GM04504 (cell line): ENCODE measurements at regions not wholly inside any gene's neighbourhood (a gene's known extent, or its start where the extent isn't known, plus 50 kb on each side); places are given as distances from the start of the nearest gene placed in this dataset.
"Not testable (repeated sequence)": the region's sequence is repeated elsewhere in the genome, so short reads cannot be mapped to it uniquely, and the experiment has no call there.

Source experiments
- DNase-seq: peaks from one replicate; pipeline ENCODE4 v3.0.0-alpha.2; 2012; ENCODE audit warnings: low read depth

DNA sequence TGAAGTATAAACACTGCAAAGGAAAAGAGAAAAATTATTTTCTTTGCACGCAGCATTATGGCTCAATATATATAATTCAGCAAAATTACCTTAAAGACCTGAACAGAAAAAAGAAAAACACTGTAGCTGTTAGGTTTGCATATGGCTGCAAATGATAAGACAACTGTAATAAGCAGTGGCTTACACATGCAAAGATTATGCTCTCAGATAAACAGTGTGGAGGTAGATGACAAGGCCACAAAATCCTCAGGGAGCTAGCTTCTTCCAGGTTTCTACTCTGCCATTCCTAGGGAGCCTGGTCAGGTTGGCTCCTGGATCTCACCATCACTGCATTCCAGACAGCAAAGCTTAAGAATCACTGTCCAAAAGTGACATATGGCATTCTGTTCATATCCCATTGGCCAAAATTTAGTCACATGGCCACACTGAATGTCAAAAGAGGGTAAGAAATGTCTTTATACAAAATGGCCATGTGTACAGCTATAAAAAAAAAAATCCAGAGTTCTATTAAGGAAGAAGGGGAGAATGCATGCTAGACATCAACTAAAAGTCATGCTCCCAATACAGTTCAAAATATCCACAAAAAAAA lies 195.2 kb upstream of the SLC7A11 start:
- no peak for DNase-seq

DNA sequence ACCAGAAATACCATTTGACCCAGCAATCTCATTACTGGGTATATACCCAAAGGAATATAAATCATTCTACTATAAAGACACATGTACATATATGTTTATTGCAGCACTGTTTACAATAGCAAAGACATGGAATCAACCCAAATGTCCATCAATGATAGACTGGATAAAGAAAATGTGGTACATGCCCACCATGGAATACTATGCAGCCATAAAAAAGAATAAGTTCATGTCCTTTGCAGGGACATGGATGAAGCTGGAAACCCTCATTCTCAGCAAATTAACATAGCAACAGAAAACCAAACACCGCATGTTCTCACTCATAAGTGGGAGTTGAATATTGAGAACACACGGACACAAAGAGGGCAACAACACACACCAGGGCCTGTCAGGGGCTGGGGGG lies 193.6 kb upstream of the SLC7A11 start:
- DNase-seq: not testable (repeated sequence)

- not testable (repeated sequence) for DNase-seq
These were observed 192.9 kb upstream of the SLC7A11 start for GRCh38 chr4:138435046-138435445.

DNA sequence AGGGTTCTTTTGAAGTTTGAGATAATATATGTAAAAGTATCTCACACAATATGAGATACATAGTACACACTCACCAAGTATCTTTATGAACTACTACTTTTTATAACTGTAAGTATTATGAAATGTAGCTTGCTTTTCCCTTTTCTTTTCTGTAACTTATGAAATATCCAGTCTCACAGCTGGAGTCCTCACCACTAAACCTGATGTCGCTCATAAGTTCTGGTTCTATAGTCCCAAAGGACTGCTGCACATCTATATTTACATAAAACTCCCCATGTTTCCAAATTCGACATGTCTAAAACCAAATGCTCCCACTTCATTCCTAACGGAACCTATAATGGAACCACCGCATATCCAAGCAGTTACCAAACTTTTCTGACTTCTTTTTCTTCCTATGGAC lies 186.5 kb upstream of the SLC7A11 start:
- no peak for DNase-seq

DNA sequence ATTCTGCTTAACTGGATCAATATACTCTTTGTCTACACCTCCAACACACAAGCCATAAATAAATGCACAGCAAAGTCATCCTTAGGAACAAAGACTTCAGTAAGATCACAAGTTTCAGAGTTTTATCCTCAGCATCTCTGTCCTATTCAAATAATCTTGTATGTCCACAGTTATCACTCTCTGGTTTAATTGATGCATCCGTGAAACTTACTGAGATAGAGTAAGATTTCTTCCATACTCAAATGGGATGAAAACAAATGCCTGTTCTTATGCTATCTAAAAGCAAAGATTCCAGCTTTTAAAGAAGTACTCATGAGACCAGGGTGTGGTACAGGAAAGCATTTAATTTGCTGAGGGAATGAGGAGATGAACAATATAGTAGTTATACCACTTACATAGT lies 184.6 kb upstream of the SLC7A11 start:
- no peak for DNase-seq

DNA sequence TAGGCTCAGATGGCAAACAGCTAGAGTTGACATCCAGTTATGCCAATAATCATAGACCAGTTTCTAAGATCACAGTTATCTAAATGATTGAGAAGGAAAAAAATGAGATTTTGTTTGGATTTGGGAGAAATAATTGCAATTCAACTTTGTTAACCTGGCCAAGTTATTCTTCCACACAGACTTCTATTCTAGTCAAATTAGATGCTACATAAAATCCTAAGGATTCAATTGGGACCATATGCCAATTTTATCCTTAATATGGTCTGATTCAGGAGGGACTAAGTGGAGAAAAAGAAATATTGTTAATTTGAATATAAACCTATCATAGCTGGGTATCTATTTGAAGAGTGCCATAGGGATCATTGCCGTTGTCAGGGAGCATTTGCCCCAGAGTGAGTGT lies 178.3 kb upstream of the SLC7A11 start:
- DNase-seq: no peak

DNA sequence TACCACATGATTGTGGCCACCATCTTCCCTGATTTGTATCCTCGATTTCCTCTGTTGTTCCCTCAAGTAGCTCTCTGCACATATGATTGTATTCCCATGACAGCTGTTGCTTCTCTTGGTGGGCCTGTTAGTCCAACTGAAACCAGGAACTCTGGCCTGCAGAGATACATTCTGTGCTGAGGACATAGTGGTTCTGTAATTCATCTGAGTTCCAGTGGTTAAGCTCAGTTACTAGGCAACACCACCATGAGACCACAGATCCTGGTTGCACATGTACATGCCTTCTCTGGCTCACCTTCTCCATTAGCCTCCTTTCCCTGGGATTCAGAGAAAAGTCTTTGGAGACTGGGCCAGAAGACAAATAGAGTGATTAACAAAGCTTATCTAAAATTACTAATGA lies 172.1 kb upstream of the SLC7A11 start:
- no peak for DNase-seq

GRCh38 chr4:138413273-138413672 lies 171.1 kb upstream of the SLC7A11 start:
- no peak for DNase-seq

DNA sequence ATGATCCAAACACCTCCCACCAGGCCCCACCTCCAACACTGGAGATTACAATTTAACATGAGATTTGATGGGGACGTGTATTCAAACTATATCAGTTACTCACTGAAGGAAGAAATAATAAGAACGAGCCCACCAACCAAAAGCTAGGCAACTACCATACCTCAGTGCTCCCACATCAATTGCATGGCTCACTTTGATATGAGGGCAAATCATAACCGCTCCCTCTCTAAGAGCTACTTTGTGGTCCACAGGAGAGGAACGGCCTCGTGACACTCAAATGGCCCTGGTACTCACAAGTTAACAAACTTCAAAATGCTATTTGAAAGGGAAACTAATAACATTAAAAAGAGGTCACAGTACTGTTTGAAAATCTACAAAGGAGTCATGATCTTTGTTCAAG lies 170.7 kb upstream of the SLC7A11 start:
- DNase-seq: no peak

GRCh38 chr4:138410266-138410665 lies 168.1 kb upstream of the SLC7A11 start:
- no peak for DNase-seq

DNA sequence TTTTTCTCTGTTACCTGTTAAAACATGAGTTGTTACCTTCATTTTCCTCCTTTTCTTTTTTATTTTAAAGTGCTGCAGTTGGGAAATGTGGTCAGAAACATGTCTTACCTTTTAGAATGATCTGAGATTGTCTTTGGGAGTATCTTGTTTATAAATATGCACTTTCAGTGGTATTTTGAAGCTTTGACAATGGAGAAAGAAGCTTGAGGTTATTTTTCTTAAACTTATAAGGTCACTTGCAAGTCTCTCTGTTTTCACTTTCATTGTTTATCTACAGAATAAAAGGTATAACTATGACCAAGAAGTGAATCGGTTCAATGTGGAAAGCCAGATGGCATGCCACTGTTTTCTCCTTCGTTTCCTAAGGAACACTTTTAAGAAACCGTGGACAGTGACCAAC lies 167.5 kb upstream of the SLC7A11 start:
- no peak for DNase-seq

DNA sequence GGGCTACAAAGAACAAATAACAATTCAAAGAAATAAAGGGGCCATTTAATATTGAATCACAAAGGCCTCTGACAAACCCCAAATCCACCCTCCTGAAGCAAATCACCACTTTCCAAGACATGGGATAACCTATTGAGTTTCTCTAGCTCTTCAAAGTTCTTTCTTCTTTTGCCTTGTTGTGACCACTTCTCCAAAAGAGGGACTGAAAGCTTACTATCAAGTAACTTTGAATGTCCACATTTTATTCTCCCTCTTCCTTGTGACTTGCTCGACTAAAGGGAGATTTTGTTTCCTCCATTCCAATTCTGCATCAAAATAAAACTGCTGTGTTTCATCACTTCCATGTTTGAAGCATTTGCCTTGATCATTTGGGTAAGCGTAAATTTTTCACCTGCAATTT lies 166.6 kb upstream of the SLC7A11 start:
- no peak for DNase-seq

DNA sequence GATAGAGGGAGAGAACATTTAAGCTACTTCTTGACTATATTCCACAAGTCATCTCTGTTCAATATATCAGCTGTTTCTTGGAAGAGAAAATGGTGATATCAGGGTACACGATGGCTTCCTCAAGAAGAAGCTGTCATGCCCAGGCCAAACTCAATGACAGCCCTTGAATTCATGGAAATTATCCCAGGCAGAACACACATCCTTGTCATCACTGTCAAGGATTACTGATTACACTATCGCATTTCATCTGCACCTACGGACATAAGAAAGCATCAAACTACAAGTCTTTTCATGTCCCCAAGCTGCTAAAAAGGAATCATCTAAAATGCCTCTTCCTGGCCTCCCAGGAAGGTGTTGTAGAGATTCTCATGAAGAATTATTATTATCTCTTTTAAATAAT lies 165.2 kb upstream of the SLC7A11 start:
- DNase-seq: no peak

DNA sequence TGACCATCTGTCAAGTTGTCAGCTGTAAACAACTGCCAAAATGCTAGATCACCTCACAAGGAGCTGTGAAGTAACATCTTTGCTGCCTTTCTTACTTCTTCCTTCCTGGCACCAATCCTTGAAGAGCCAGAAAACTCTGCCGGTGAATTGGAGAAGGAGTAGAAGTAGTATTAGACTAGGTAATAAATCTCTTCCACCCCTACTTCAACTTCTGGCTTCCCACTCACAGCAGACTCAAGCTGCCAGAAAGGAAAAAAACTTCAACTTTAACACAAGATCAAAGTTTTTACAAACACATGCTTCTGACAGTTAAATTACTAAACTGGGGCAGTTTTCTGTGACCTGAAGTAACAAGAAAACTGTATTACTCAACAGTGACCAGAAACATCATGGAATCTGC lies 164.7 kb upstream of the SLC7A11 start:
- no peak for DNase-seq

GRCh38 chr4:138405934-138406567 lies 163.9 kb upstream of the SLC7A11 start:
- peak; percentile 44 for DNase-seq

- DNase-seq: no peak
These were observed 163.3 kb upstream of the SLC7A11 start for GRCh38 chr4:138405466-138405891.

- DNase-seq: no peak
These were observed 162.7 kb upstream of the SLC7A11 start for GRCh38 chr4:138404801-138405200.

- no peak for DNase-seq
These were observed 162.1 kb upstream of the SLC7A11 start for GRCh38 chr4:138404251-138404650.

DNA sequence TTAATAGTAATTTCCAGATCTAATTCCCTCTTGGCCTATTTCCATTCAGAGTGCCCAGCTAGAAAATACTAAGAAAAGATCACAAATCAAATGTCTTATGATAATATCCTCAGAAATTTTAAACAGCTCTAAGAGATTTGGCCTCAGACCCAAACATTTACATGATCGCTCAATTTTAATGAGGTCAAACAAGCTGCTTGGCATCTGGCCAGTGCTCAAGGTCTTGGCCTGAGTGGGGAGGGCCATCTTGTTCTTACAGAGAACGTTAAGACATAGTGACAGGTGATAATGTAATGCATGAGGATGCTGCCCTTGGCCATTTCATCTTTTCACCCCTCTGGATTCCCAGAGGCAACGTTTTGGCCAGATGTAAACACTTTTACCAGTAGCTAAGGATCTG lies 159.2 kb upstream of the SLC7A11 start:
- DNase-seq: no peak

DNA sequence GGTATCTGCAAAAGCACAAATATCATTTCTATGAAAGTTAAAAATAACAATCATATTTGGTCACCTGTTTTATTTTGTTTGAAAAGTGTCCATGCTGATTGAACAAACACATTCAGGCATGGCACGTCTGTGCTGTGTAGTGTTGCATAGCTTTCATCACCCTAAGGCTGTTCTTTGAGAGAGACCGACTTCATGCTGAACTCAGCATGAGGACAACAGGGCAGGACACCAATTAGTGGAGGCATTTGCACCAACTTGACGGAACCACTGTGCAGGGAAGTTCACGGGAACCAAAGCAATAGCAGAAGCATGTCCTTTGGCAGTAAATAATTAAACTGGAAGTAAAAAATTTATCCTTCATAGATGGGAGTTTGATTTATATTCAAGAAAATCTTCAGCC lies 158.4 kb upstream of the SLC7A11 start:
- DNase-seq: no peak

- no peak for DNase-seq
These were observed 157.9 kb upstream of the SLC7A11 start for GRCh38 chr4:138400066-138400465.

GRCh38 chr4:138399081-138399480 lies 156.9 kb upstream of the SLC7A11 start:
- no peak for DNase-seq

GRCh38 chr4:138398322-138398721 lies 156.2 kb upstream of the SLC7A11 start:
- no peak for DNase-seq

GRCh38 chr4:138393886-138394610 lies 151.9 kb upstream of the SLC7A11 start:
- no peak for DNase-seq
